Vagina (tissue), 2 donors: ENCODE measurements at regions not wholly inside any gene's neighbourhood (a gene's known extent, or its start where the extent isn't known, plus 50 kb on each side); places are given as distances from the start of the nearest gene placed in this dataset.

ENCODE experiments used
- DNase-seq, 2 donors: peaks; one replicate each; pipeline ENCODE4 v3.0.0-alpha.2; 2017; ENCODE audit errors: extremely low spot score in 2 of 2
- H3K27ac ChIP-seq: fragments of 200-600 bp; sonication (generic); one replicate; pipeline ENCODE4 v1.5.1; 2019
- H3K27me3 ChIP-seq: fragments of 200-600 bp; sonication (generic); one replicate; pipeline ENCODE4 v1.5.1; 2019
- H3K36me3 ChIP-seq, 2 donors: fragments of 200-600 bp; sonication (generic); one replicate each; pipeline ENCODE4 v1.5.1; 2017 to 2019
- H3K4me1 ChIP-seq: fragments of 200-600 bp; sonication (generic); one replicate; pipeline ENCODE4 v1.5.1; 2019
- H3K4me3 ChIP-seq, 2 donors: fragments of 200-600 bp; sonication (generic); 1 replicate in 1 of 2; 2 replicates in 1 of 2; pipeline ENCODE4 v1.5.1; 2016 to 2019
- H3K9me3 ChIP-seq: fragments of 200-600 bp; sonication (generic); one replicate; pipeline ENCODE4 v1.5.1; 2019
- POLR2A ChIP-seq, 2 donors: fragments of 450-650 bp; IDR thresholded peaks; one replicate each; pipeline ENCODE4 v1.6.1; 2017; ENCODE audit warnings: antibody characterized with exemption in 2 of 2, mild to moderate bottlenecking in 2 of 2, moderate library complexity in 2 of 2
- POLR2AphosphoS5 ChIP-seq, 2 donors: sonication (generic); formaldehyde crosslinking; IDR thresholded peaks; one replicate each; pipeline ENCODE4 v1.9.0; 2017; ENCODE audit warnings: antibody characterized with exemption in 2 of 2, mild to moderate bottlenecking in 2 of 2, low read depth in 1 of 2; ENCODE audit not compliant: insufficient read depth in 1 of 2
- intact Hi-C: fragments of 100-400 bp; cut with DNase I; formaldehyde crosslinking; loops from one replicate; pipeline ENCODE4 v1.15.1; 2023
- TF ChIP-seq, protein P1 (sequence below), 3 experiments: fragments of 450-650 bp in 2 of 3; fragments of 200-600 bp in 1 of 3; sonication (generic) in 1 of 3; IDR thresholded peaks; one replicate each; pipeline ENCODE4 v1.5.1; 2017 to 2019; ENCODE audit warnings: antibody characterized with exemption in 3 of 3, mild to moderate bottlenecking in 2 of 3, moderate library complexity in 2 of 3

DNA sequence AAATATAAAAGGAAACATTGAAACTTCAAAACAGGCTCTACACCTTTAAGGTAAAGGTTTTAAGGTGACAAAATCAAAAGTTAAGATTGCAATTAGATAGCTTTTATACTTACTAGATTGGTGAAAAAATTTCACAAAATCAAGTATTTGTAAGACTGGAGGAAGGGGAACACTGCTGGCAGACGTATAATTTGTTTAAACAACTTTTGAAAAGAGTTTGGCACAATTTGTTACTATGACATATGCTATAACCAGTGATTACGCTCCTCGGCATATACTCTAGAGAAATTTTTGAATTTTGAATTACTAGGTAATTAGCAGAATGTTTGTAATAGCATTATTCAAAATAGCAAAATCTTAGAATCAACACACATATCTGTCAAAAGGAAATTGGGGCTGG, 425.0 kb downstream of the LRRIQ3 start:
- no peak for DNase-seq
- H3K9me3 ChIP-seq, result no peaks in the 10 kb centered on the region
- TF ChIP-seq POLR2AphosphoS5 (IDR thresholded peaks at IDR 0.05; ENCODE audit: insufficient read depth in 1 of 2, low read depth in 1 of 2) (no peak), POLR2A (IDR thresholded peaks at IDR 0.05) (no peak)
- TF ChIP-seq, protein P1, sequence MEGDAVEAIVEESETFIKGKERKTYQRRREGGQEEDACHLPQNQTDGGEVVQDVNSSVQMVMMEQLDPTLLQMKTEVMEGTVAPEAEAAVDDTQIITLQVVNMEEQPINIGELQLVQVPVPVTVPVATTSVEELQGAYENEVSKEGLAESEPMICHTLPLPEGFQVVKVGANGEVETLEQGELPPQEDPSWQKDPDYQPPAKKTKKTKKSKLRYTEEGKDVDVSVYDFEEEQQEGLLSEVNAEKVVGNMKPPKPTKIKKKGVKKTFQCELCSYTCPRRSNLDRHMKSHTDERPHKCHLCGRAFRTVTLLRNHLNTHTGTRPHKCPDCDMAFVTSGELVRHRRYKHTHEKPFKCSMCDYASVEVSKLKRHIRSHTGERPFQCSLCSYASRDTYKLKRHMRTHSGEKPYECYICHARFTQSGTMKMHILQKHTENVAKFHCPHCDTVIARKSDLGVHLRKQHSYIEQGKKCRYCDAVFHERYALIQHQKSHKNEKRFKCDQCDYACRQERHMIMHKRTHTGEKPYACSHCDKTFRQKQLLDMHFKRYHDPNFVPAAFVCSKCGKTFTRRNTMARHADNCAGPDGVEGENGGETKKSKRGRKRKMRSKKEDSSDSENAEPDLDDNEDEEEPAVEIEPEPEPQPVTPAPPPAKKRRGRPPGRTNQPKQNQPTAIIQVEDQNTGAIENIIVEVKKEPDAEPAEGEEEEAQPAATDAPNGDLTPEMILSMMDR (IDR thresholded peaks at IDR 0.05), result no peak
- no peaks in the 10 kb centered on the region for H3K36me3 ChIP-seq
- intact Hi-C loops, result no loop called here
- no peaks in the 10 kb centered on the region for H3K27me3 ChIP-seq
- no peak overlapping the region for H3K4me3 ChIP-seq
- no peak overlapping the region for H3K27ac ChIP-seq
- H3K4me1 ChIP-seq, result no peaks in the 10 kb centered on the region

DNA sequence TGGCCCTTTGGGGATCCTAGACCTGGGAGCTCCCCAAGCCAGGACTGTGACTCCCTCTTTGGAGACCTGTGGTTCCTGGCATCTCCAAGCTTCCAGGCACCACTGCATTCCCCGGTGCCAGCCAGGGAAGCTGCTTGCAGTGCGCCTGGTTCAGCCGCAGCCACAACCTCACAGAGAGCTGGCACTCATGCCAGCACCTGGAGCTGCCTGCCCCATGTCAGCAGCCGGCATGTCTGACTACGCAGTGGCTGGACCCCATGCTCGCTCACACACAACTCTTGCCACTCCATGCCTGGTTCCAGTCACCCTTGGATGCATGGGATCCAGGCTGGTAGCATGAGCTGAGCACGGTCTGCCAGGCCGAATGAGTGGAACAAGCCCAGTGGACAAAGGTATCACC, 426.6 kb downstream of the LRRIQ3 start:
- intact Hi-C loops, result no loop called here
- TF ChIP-seq POLR2AphosphoS5 (IDR thresholded peaks at IDR 0.05; ENCODE audit: insufficient read depth in 1 of 2, low read depth in 1 of 2) (no peak), POLR2A (IDR thresholded peaks at IDR 0.05) (no peak)
- TF ChIP-seq, protein P1 (IDR thresholded peaks at IDR 0.05), result no peak
- no peaks in the 10 kb centered on the region for H3K36me3 ChIP-seq
- H3K4me3 ChIP-seq, result no peak overlapping the region
- no peaks in the 10 kb centered on the region for H3K4me1 ChIP-seq
- H3K27me3 ChIP-seq, result no peaks in the 10 kb centered on the region
- H3K9me3 ChIP-seq, result no peaks in the 10 kb centered on the region
- no peak overlapping the region for H3K27ac ChIP-seq
- no peak for DNase-seq

DNA sequence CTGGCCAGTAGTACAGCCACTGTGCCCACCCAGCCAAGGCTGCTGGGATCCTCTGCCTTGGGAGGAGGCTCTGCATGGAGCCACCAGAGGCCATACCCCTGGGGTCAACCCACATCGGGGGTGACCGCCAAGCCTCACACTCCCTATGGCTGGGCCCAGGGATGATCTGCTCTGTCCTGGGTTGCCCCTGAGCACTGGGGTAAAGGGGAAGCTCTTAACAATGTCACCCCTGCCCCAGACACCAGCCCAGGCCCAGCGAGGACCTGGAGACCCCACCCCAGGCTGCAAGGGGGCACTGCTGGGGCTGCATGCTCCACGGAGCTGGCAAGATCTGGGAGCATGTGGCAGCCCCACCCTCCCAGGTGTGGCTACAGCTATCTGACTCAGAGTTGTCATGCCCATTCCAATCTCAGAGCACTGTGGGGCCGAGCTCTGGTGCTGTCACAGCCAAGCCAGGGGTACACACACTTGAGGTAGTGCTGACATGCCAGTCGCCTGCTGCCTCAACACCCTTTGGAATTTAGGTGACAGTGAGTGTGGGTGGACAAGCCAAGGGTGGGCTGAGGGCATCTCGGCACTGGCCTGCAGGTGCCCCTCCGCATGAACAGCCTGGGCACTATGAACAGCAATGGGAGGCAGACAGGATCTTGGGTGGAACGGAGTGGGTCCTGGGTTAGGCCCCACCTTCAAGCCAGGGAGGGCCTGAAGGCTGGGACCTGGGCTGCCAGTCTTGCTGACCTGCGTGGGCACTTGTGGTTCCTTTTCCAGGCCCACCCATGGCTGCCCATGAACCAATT, 427.7 kb downstream of the LRRIQ3 start:
- Histone ChIP-seq H3K27ac (no peak overlapping the region), H3K9me3 (no peaks in the 10 kb centered on the region), H3K27me3 (no peaks in the 10 kb centered on the region), H3K36me3 (no peaks in the 10 kb centered on the region), H3K4me1 (no peaks in the 10 kb centered on the region), H3K4me3 (no peak overlapping the region)
- intact Hi-C loops, result no loop called here
- TF ChIP-seq, protein P1 (IDR thresholded peaks at IDR 0.05), result no peak
- TF ChIP-seq POLR2AphosphoS5 (IDR thresholded peaks at IDR 0.05; ENCODE audit: insufficient read depth in 1 of 2, low read depth in 1 of 2) (no peak), POLR2A (IDR thresholded peaks at IDR 0.05) (no peak)
- no peak for DNase-seq

DNA sequence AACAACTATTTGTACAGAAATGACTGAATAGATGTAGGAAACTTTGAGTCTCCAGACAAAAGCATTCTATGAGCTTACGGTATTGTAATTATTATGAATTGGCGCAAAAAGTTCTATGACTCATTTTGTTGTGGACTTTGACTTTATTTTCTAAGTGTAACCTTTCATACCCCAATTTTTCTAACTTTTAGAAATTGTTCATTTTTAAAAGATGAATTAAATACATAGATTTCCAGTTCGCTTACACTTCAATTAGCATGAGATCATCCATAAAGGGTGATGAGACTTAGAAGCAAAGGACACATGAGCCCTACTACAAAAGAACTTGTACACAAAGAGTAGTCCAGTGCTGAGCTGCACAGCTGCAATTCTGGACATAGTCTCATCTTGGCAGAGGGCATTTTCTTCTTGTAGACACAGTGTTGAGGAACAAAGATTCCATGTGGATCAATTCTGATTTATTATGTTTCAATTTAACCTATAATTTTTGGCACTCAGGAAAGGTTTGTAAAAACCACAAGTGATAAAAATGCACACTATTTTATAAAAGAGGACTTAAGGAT, 431.1 kb downstream of the LRRIQ3 start:
- intact Hi-C loops, result no loop called here
- no peaks in the 10 kb centered on the region for H3K36me3 ChIP-seq
- H3K27me3 ChIP-seq, result no peaks in the 10 kb centered on the region
- no peak overlapping the region for H3K4me3 ChIP-seq
- no peak for TF ChIP-seq POLR2AphosphoS5 (IDR thresholded peaks at IDR 0.05; ENCODE audit: insufficient read depth in 1 of 2, low read depth in 1 of 2)
- no peak for TF ChIP-seq POLR2A (IDR thresholded peaks at IDR 0.05)
- TF ChIP-seq, protein P1 (IDR thresholded peaks at IDR 0.05), result no peak
- H3K4me1 ChIP-seq, result no peaks in the 10 kb centered on the region
- no peak overlapping the region for H3K27ac ChIP-seq
- no peaks in the 10 kb centered on the region for H3K9me3 ChIP-seq
- DNase-seq, result no peak
